HepG2 (cell line): ENCODE measurements at regions not wholly inside any gene's neighbourhood (a gene's known extent, or its start where the extent isn't known, plus 50 kb on each side); places are given as distances from the start of the nearest gene placed in this dataset.
A peak's percentile ranks its signal among the peaks of the same experiment; 100 is the strongest.
"Not testable (repeated sequence)": the region's sequence is repeated elsewhere in the genome, so short reads cannot be mapped to it uniquely, and the experiment has no call there.

Experiments used
- ATAC-seq: fragments of 200-7000 bp; cut with Tn5 transposase; 3 replicates; pipeline ENCODE4 v1.9.1; 2020; ENCODE audit warnings: mild to moderate bottlenecking, moderate library complexity
- BruUV-seq: library from RNA; stranded (reverse); fragments of 400-500 nt; replicated peaks from 2 replicates; lab custom pipeline; 2021; lab: Mats Ljungman, UMichigan
- CTCF ChIA-PET: fragments of 300-600 bp; formaldehyde crosslinking; extraction: SDS; loops from one replicate; lab custom pipeline; 2021; ENCODE audit warnings: low total read pairs, inconsistent platforms, low intra/inter-chr PET ratio; lab: Yijun Ruan, JAX
- POLR2A ChIA-PET: fragments of 350-600 bp; sonication (Branson Sonifier 250); formaldehyde crosslinking; loops from one replicate; lab custom pipeline; 2020; ENCODE audit warnings: antibody characterized with exemption, inconsistent platforms; lab: Yijun Ruan, JAX
- DNase-seq: peaks from one replicate; pipeline ENCODE4 v3.0.0-alpha.2; 2015; ENCODE audit warnings: low spot score
- FAIRE-seq: peaks from 3 replicates; lab custom pipeline; 2011; peaks lifted over from hg19 to GRCh38; lab: Jason Lieb, UNC
- H2AFZ ChIP-seq: one replicate; pipeline ENCODE4 v1.6.1; 2011; ENCODE audit warnings: low read length, inconsistent platforms
- H3K27ac ChIP-seq: fragments of 300-600 bp; 3 replicates; pipeline ENCODE4 v1.8.0; 2011; ENCODE audit warnings: mixed run types, mild to moderate bottlenecking, mixed read lengths, low read length, inconsistent platforms; ENCODE audit not compliant: insufficient read depth; ENCODE audit errors: extremely low read length
- H3K27me3 ChIP-seq, 2 experiments: fragments of 200-600 bp in 1 of 2; 2 replicates in 1 of 2; 3 replicates in 1 of 2; pipeline versions ENCODE4 v1.6.0 to v1.8.0; 2011; ENCODE audit warnings: low read length in 2 of 2, mild to moderate bottlenecking in 2 of 2, moderate library complexity in 2 of 2, inconsistent platforms in 1 of 2; ENCODE audit not compliant: insufficient read depth in 2 of 2, control insufficient read depth in 1 of 2
- H3K36me3 ChIP-seq, 2 experiments: fragments of 200-600 bp in 1 of 2; replicated peaks in 1 of 2; 2 replicates in 1 of 2; 3 replicates in 1 of 2; pipeline versions ENCODE4 v1.5.1 to v1.8.0; 2011; ENCODE audit warnings: low read length in 2 of 2, inconsistent platforms in 1 of 2; ENCODE audit not compliant: insufficient read depth in 2 of 2, control insufficient read depth in 1 of 2
- H3K4me1 ChIP-seq: 2 replicates; pipeline ENCODE4 v1.5.1; 2012; ENCODE audit warnings: low read length, inconsistent platforms; ENCODE audit not compliant: insufficient read depth
- H3K4me2 ChIP-seq: 2 replicates; pipeline ENCODE4 v1.6.0; 2011; ENCODE audit warnings: low read depth, low read length, inconsistent platforms
- H3K4me3 ChIP-seq, 3 experiments: fragments of 200-600 bp in 1 of 3; sonication (generic), shearing (Covaris generic) in 1 of 3; replicated peaks in 1 of 3; 2 replicates each; pipeline ENCODE4 v1.5.1; 2011 to 2016; ENCODE audit warnings: low read length in 3 of 3, inconsistent platforms in 2 of 3, low read depth in 2 of 3, mild to moderate bottlenecking in 2 of 3, control low read depth in 1 of 3, mixed read lengths in 1 of 3; ENCODE audit not compliant: insufficient read depth in 1 of 3
- H3K79me2 ChIP-seq: one replicate; pipeline ENCODE4 v1.6.1; 2011; ENCODE audit warnings: low read length, inconsistent platforms; ENCODE audit not compliant: insufficient read depth
- H3K9ac ChIP-seq: 2 replicates; pipeline ENCODE4 v1.6.0; 2011; ENCODE audit warnings: mild to moderate bottlenecking, low read depth, low read length, inconsistent platforms; ENCODE audit not compliant: insufficient read depth
- H3K9me3 ChIP-seq: 2 replicates; pipeline ENCODE4 v1.5.1; 2012; ENCODE audit warnings: mild to moderate bottlenecking, low read length
- H4K20me1 ChIP-seq: 2 replicates; pipeline ENCODE4 v1.6.0; 2011; ENCODE audit warnings: inconsistent platforms, mild to moderate bottlenecking, low read length, moderate library complexity; ENCODE audit not compliant: insufficient read depth
- HNRNPL ChIP-seq: fragments of 200-400 bp; formaldehyde crosslinking; IDR thresholded peaks from 2 replicates; pipeline ENCODE4 v1.6.1; 2017; ENCODE audit warnings: mild to moderate bottlenecking, low read depth, low read length
- MED13 ChIP-seq: sonication (generic); formaldehyde crosslinking; IDR thresholded peaks from 2 replicates; pipeline ENCODE4 v1.5.0; 2020; ENCODE audit warnings: missing genetic modification reagents
- TEAD3 ChIP-seq: optimal IDR thresholded peaks from 2 replicates; pipeline ENCODE3; 2016; ENCODE audit warnings: borderline replicate concordance
- TSC22D2 ChIP-seq: sonication (generic); formaldehyde crosslinking; IDR thresholded peaks from 2 replicates; pipeline ENCODE4 v1.5.1; 2020; ENCODE audit warnings: missing genetic modification reagents, mild to moderate bottlenecking, borderline replicate concordance
- ZMAT3 ChIP-seq: sonication (generic); formaldehyde crosslinking; conservative IDR thresholded peaks from 2 replicates; pipeline ENCODE4 v1.7.0; 2021; ENCODE audit warnings: missing genetic modification reagents
- ZNF232 ChIP-seq: sonication (generic); formaldehyde crosslinking; IDR thresholded peaks from 2 replicates; pipeline ENCODE4 v1.4.0; 2020; ENCODE audit warnings: missing genetic modification reagents, borderline replicate concordance
- ZNF569 ChIP-seq: sonication (generic); formaldehyde crosslinking; IDR thresholded peaks from 2 replicates; pipeline ENCODE4 v1.5.0; 2020; ENCODE audit warnings: mild to moderate bottlenecking, missing genetic modification reagents, moderate library complexity, borderline replicate concordance
- ZNF616 ChIP-seq: sonication (generic); formaldehyde crosslinking; IDR thresholded peaks from 2 replicates; pipeline ENCODE4 v1.5.0; 2020; ENCODE audit warnings: low read depth, mild to moderate bottlenecking, missing genetic modification reagents
- ZNF782 ChIP-seq: sonication (generic); formaldehyde crosslinking; IDR thresholded peaks from 2 replicates; pipeline ENCODE4 v1.4.0; 2020; ENCODE audit warnings: missing genetic modification reagents, mild to moderate bottlenecking, borderline replicate concordance
- WGBS: methylation state at CpG from one replicate; pipeline ENCODE4 v1.1.6; 2017; ENCODE audit warnings: low lambda C conversion rate; 5-methylcytosine and 5-hydroxymethylcytosine counted together
- in situ Hi-C: cut with HindIII; loops from 2 replicates; pipeline ENCODE4 v1.10.0; 2017; ENCODE audit warnings: low pct_unique_long_range_greater_than_20kb; ENCODE audit not compliant: extremely low pct_ligation_motif_present
- intact Hi-C: fragments of 100-400 bp; cut with micrococcal nuclease; formaldehyde crosslinking; loops from one replicate; pipeline ENCODE4 v1.10.0; 2022; ENCODE audit not compliant: unreplicated experiment
- TF ChIP-seq, protein P1 (sequence below): sonication (generic); formaldehyde crosslinking; IDR thresholded peaks from 2 replicates; pipeline ENCODE4 v1.4.0; 2020; ENCODE audit warnings: mild to moderate bottlenecking, missing genetic modification reagents
- TF ChIP-seq, protein P2 (sequence below): sonication (generic); formaldehyde crosslinking; conservative IDR thresholded peaks from 2 replicates; pipeline ENCODE4 v1.4.0; 2020; ENCODE audit warnings: missing genetic modification reagents

DNA sequence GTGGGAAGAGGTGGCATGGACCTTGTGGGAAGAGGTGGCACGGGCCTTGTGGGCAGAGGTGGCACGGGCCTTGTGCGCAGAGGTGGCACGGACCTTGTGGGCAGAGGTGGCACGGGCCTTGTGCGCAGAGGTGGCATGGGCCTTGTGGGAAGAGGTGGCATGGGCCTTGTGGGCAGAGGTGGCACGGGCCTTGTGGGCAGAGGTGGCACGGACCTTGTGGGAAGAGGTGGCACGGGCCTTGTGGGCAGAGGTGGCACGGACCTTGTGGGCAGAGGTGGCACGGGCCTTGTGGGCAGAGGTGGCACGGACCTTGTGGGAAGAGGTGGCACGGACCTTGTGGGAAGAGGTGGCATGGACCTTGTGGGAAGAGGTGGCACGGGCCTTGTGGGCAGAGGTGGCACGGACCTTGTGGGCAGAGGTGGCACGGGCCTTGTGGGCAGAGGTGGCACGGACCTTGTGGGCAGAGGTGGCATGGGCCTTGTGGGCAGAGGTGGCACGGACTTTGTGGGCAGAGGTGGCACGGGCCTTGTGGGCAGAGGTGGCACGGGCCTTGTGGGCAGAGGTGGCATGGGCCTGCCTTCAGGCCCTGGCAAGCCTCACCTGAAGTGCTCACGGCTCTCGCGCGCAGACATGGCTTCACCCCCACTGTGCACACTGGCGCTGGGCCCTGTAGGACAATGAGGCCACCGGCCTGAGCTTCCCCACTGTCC lies 403.5 kb downstream of the THBS2 start:
- H3K79me2 ChIP-seq, H3K36me3 ChIP-seq, H4K20me1 ChIP-seq, H3K9ac ChIP-seq, FAIRE-seq, BruUV-seq, H3K9me3 ChIP-seq, intact Hi-C loops, H3K27ac ChIP-seq, H3K4me2 ChIP-seq, POLR2A ChIA-PET, CTCF ChIA-PET, H3K4me3 ChIP-seq, H2AFZ ChIP-seq, in situ Hi-C loops, DNase-seq: not testable (repeated sequence)
- Histone ChIP-seq H3K4me1 (peaks cover 11% of the 10 kb centered on the region; the same call in 1 of the 2 replicates), H3K27me3 (peaks cover 0 to 31% of the 10 kb centered on the region in 2 experiments; a peak in 4 of 5 replicates)
- 44% methylated on average over 16 of the region's 26 CpGs for WGBS
- peak; percentile 27; the same call in 1 of the 3 replicates for ATAC-seq
- peak; percentile 99 for TF ChIP-seq HNRNPL

DNA sequence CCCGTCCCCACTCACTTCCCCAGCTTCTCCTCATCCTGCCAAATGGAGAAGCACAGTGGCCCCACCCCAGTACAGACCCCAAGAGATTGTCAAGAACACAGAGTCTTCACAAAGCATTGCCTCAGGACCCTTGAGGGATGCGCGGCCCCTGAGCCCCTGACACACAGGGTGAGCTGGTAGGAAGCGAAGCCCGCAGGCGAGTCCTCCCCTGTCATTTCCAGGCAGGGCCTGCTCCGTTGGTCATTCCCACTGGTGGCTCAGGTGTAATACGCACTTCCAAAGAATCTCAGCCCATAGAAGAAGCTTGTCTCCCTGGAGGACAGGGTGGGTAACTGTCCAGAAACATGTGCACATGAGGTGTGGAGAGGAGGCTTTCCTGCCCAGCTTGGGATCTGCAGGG lies 404.2 kb downstream of the THBS2 start:
- ATAC-seq (no peak; the same call in 2 of the 3 replicates), DNase-seq (no peak), FAIRE-seq (no peak)
- no peak overlapping the region for H3K9ac ChIP-seq
- 52% methylated on average over 7 of the region's 8 CpGs for WGBS
- in situ Hi-C loops (no loop called here), intact Hi-C loops (no loop called here)
- no peak overlapping the region for H3K4me3 ChIP-seq
- POLR2A ChIA-PET: no interaction called here
- H3K4me2 ChIP-seq: no peak overlapping the region
- H3K27ac ChIP-seq: no peak overlapping the region
- CTCF ChIA-PET: no interaction called here
- peaks cover 0 to 39% of the 10 kb centered on the region in 2 experiments for H3K27me3 ChIP-seq
- peaks cover 11% of the 10 kb centered on the region; the same call in 1 of the 2 replicates for H3K4me1 ChIP-seq
- H4K20me1 ChIP-seq: no peaks in the 10 kb centered on the region
- H3K9me3 ChIP-seq: no peaks in the 10 kb centered on the region
- no peaks in the 10 kb centered on the region for H3K79me2 ChIP-seq
- no peak overlapping the region for H2AFZ ChIP-seq
- H3K36me3 ChIP-seq: no peaks in the 10 kb centered on the region
- BruUV-seq: no TSS peak
- no peak for TF ChIP-seq ZMAT3 (CRISPR knock-in tag)
- no peak for TF ChIP-seq MED13 (CRISPR knock-in tag)
- TF ChIP-seq ZNF782: no peak
- TF ChIP-seq ZNF616 (CRISPR knock-in tag): no peak
- no peak for TF ChIP-seq ZNF569 (CRISPR knock-in tag)
- TF ChIP-seq TSC22D2: no peak
- TF ChIP-seq ZNF232 (CRISPR knock-in tag): no peak
- TF ChIP-seq TEAD3: no peak
- TF ChIP-seq, protein P1, sequence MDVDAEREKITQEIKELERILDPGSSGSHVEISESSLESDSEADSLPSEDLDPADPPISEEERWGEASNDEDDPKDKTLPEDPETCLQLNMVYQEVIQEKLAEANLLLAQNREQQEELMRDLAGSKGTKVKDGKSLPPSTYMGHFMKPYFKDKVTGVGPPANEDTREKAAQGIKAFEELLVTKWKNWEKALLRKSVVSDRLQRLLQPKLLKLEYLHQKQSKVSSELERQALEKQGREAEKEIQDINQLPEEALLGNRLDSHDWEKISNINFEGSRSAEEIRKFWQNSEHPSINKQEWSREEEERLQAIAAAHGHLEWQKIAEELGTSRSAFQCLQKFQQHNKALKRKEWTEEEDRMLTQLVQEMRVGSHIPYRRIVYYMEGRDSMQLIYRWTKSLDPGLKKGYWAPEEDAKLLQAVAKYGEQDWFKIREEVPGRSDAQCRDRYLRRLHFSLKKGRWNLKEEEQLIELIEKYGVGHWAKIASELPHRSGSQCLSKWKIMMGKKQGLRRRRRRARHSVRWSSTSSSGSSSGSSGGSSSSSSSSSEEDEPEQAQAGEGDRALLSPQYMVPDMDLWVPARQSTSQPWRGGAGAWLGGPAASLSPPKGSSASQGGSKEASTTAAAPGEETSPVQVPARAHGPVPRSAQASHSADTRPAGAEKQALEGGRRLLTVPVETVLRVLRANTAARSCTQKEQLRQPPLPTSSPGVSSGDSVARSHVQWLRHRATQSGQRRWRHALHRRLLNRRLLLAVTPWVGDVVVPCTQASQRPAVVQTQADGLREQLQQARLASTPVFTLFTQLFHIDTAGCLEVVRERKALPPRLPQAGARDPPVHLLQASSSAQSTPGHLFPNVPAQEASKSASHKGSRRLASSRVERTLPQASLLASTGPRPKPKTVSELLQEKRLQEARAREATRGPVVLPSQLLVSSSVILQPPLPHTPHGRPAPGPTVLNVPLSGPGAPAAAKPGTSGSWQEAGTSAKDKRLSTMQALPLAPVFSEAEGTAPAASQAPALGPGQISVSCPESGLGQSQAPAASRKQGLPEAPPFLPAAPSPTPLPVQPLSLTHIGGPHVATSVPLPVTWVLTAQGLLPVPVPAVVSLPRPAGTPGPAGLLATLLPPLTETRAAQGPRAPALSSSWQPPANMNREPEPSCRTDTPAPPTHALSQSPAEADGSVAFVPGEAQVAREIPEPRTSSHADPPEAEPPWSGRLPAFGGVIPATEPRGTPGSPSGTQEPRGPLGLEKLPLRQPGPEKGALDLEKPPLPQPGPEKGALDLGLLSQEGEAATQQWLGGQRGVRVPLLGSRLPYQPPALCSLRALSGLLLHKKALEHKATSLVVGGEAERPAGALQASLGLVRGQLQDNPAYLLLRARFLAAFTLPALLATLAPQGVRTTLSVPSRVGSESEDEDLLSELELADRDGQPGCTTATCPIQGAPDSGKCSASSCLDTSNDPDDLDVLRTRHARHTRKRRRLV (CRISPR knock-in tag): no peak
- TF ChIP-seq, protein P2, sequence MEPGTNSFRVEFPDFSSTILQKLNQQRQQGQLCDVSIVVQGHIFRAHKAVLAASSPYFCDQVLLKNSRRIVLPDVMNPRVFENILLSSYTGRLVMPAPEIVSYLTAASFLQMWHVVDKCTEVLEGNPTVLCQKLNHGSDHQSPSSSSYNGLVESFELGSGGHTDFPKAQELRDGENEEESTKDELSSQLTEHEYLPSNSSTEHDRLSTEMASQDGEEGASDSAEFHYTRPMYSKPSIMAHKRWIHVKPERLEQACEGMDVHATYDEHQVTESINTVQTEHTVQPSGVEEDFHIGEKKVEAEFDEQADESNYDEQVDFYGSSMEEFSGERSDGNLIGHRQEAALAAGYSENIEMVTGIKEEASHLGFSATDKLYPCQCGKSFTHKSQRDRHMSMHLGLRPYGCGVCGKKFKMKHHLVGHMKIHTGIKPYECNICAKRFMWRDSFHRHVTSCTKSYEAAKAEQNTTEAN: no peak
